SU-DHL-6 (cell line): ENCODE measurements at regions not wholly inside any gene's neighbourhood (a gene's known extent, or its start where the extent isn't known, plus 50 kb on each side); places are given as distances from the start of the nearest gene placed in this dataset.

Source experiments
- CTCF ChIP-seq: fragments of 200-600 bp; sonication (generic); IDR thresholded peaks from one replicate; pipeline ENCODE4 v1.5.1; 2017; ENCODE audit warnings: antibody characterized with exemption, mild to moderate bottlenecking, low read length, moderate library complexity; ENCODE audit not compliant: insufficient read depth, poor library complexity, severe bottlenecking
- EZH2phosphoT487 ChIP-seq: fragments of 200-600 bp; sonication (generic), shearing (Covaris generic); conservative IDR thresholded peaks from 2 replicates; pipeline ENCODE4 v1.6.1; 2018; ENCODE audit warnings: mild to moderate bottlenecking, antibody characterized with exemption, low read length, moderate library complexity, mixed read lengths

GRCh38 chr10:44196336-44196735, 188.6 kb downstream of the CXCL12 start:
- TF ChIP-seq CTCF (no peak), EZH2phosphoT487 (no peak)
